WTC11 (cell line): ENCODE measurements at regions not wholly inside any gene's neighbourhood (a gene's known extent, or its start where the extent isn't known, plus 50 kb on each side); places are given as distances from the start of the nearest gene placed in this dataset.
"Not testable (repeated sequence)": the region's sequence is repeated elsewhere in the genome, so short reads cannot be mapped to it uniquely, and the experiment has no call there.

Source experiments
- ATAC-seq: fragments of 200-7000 bp; cut with Tn5 transposase; 2 replicates; pipeline ENCODE4 v1.10.0; 2021; ENCODE audit warnings: mild to moderate bottlenecking, moderate library complexity
- CTCF ChIA-PET: fragments of 300-600 bp; sonication (Branson Sonifier 250); formaldehyde crosslinking; loops from one replicate; lab custom pipeline; 2021; ENCODE audit warnings: antibody characterized with exemption; lab: Charles Lee
- POLR2A ChIA-PET: fragments of 350-600 bp; sonication (Branson Sonifier 250); formaldehyde crosslinking; loops from one replicate; lab custom pipeline; 2021; ENCODE audit warnings: antibody characterized with exemption; lab: Charles Lee
- DNase-seq: peaks from one replicate; pipeline ENCODE4 v3.0.0; 2021; ENCODE audit warnings: low spot score
- H3K27ac Mint-ChIP-seq: 2 replicates; pipeline ENCODE4 v1.8.0; 2021; ENCODE audit warnings: mixed read lengths
- H3K27me3 Mint-ChIP-seq: 2 replicates; pipeline ENCODE4 v1.8.0; 2021; ENCODE audit warnings: low read depth, mild to moderate bottlenecking, moderate library complexity, mixed read lengths
- H3K36me3 Mint-ChIP-seq: 2 replicates; pipeline ENCODE4 v1.8.0; 2021; ENCODE audit warnings: mixed read lengths
- H3K4me1 Mint-ChIP-seq: 2 replicates; pipeline ENCODE4 v1.8.0; 2022; ENCODE audit warnings: mixed read lengths
- H3K4me3 Mint-ChIP-seq: 2 replicates; pipeline ENCODE4 v1.8.0; 2021; ENCODE audit warnings: mild to moderate bottlenecking, moderate library complexity, mixed read lengths
- H3K9me3 Mint-ChIP-seq: 2 replicates; pipeline ENCODE4 v1.8.0; 2021; ENCODE audit warnings: mixed read lengths
- CBFB ChIP-seq: sonication (generic); formaldehyde crosslinking; IDR thresholded peaks from 2 replicates; pipeline ENCODE4 v1.8.1; 2022; ENCODE audit warnings: mild to moderate bottlenecking, low read depth, missing genetic modification reagents
- ELF4 ChIP-seq: sonication (generic); formaldehyde crosslinking; IDR thresholded peaks from 2 replicates; pipeline ENCODE4 v1.8.1; 2022; ENCODE audit warnings: low read depth, mild to moderate bottlenecking, moderate library complexity, missing genetic modification reagents
- EMX1 ChIP-seq: fragments of 250-450 bp; sonication (Bioruptor Pico); IDR thresholded peaks from 2 replicates; pipeline ENCODE4 v1.8.0; 2021; ENCODE audit warnings: mild to moderate bottlenecking
- FOXP1 ChIP-seq: sonication (generic); formaldehyde crosslinking; IDR thresholded peaks from 2 replicates; pipeline ENCODE4 v1.8.0; 2022; ENCODE audit warnings: missing genetic modification reagents, mild to moderate bottlenecking, moderate library complexity, borderline replicate concordance
- GRHL2 ChIP-seq: fragments of 250-450 bp; sonication (Bioruptor Pico); IDR thresholded peaks from 2 replicates; pipeline ENCODE4 v1.8.0; 2022; ENCODE audit warnings: mild to moderate bottlenecking, moderate library complexity; ENCODE audit not compliant: insufficient replicate concordance, severe bottlenecking
- HMGXB4 ChIP-seq: sonication (generic); formaldehyde crosslinking; IDR thresholded peaks from 2 replicates; pipeline ENCODE4 v1.8.1; 2023; ENCODE audit warnings: mild to moderate bottlenecking, moderate library complexity, missing genetic modification reagents
- NR2C2 ChIP-seq: sonication (generic); formaldehyde crosslinking; IDR thresholded peaks from 2 replicates; pipeline ENCODE4 v1.8.0; 2022; ENCODE audit warnings: mild to moderate bottlenecking, missing genetic modification reagents
- SMAD4 ChIP-seq: sonication (generic); formaldehyde crosslinking; IDR thresholded peaks from 2 replicates; pipeline ENCODE4 v1.8.0; 2022; ENCODE audit warnings: mild to moderate bottlenecking, missing genetic modification reagents
- TCF7 ChIP-seq: sonication (generic); formaldehyde crosslinking; IDR thresholded peaks from 2 replicates; pipeline ENCODE4 v1.8.0; 2022; ENCODE audit warnings: mild to moderate bottlenecking, low read depth, missing genetic modification reagents, moderate library complexity
- ZNF121 ChIP-seq: sonication (generic); formaldehyde crosslinking; IDR thresholded peaks from 2 replicates; pipeline ENCODE4 v1.8.0; 2023; ENCODE audit warnings: missing genetic modification reagents
- ZNF396 ChIP-seq: fragments of 250-450 bp; sonication (Bioruptor Pico); IDR thresholded peaks from 2 replicates; pipeline ENCODE4 v1.8.0; 2021; ENCODE audit warnings: mild to moderate bottlenecking, moderate library complexity, borderline replicate concordance
- ZNF671 ChIP-seq: fragments of 250-450 bp; sonication (Bioruptor Pico); IDR thresholded peaks from 2 replicates; pipeline ENCODE4 v1.8.0; 2021; ENCODE audit warnings: mild to moderate bottlenecking
- TF ChIP-seq, protein P1 (sequence below): sonication (generic); formaldehyde crosslinking; IDR thresholded peaks from 2 replicates; pipeline ENCODE4 v1.8.0; 2023; ENCODE audit warnings: mild to moderate bottlenecking, missing genetic modification reagents
- TF ChIP-seq, protein P2 (sequence below): sonication (generic); formaldehyde crosslinking; IDR thresholded peaks from 2 replicates; pipeline ENCODE4 v1.8.0; 2023; ENCODE audit warnings: missing genetic modification reagents, mild to moderate bottlenecking, borderline replicate concordance
- TF ChIP-seq, protein P3 (sequence below): sonication (generic); formaldehyde crosslinking; IDR thresholded peaks from 2 replicates; pipeline ENCODE4 v1.8.1; 2022; ENCODE audit warnings: mild to moderate bottlenecking, missing genetic modification reagents, moderate library complexity, borderline replicate concordance

DNA sequence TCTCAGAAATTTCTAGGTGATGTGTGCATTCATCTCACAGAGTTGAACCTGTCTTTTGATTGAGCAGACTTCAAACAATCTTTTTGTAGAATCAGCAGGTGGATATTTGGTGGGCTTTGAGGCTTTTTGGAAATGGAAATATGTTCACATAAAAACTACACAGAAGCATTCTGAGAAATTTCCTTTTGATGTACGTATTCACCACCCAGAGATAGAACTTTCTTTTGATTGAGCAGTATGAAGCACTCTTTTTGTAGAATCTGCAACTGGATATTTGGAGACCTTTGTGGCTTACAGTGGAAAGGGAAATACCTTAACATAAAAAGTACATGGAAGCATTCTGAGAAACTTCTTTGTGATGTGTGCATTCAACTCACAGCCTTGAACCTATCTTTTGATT lies 3515.0 kb downstream of the GOLGA6L6 start:
- CTCF ChIA-PET, result no interaction called here
- TF ChIP-seq SMAD4 (CRISPR knock-in tag) (no peak), CBFB (CRISPR knock-in tag) (no peak), FOXP1 (CRISPR knock-in tag) (no peak), ELF4 (CRISPR knock-in tag) (no peak), HMGXB4 (no peak), ZNF396 (CRISPR knock-in tag) (no peak), EMX1 (CRISPR knock-in tag) (no peak), ZNF671 (CRISPR knock-in tag) (no peak), NR2C2 (no peak), ZNF121 (CRISPR knock-in tag) (no peak), TCF7 (CRISPR knock-in tag) (no peak), GRHL2 (no peak)
- TF ChIP-seq, protein P1, sequence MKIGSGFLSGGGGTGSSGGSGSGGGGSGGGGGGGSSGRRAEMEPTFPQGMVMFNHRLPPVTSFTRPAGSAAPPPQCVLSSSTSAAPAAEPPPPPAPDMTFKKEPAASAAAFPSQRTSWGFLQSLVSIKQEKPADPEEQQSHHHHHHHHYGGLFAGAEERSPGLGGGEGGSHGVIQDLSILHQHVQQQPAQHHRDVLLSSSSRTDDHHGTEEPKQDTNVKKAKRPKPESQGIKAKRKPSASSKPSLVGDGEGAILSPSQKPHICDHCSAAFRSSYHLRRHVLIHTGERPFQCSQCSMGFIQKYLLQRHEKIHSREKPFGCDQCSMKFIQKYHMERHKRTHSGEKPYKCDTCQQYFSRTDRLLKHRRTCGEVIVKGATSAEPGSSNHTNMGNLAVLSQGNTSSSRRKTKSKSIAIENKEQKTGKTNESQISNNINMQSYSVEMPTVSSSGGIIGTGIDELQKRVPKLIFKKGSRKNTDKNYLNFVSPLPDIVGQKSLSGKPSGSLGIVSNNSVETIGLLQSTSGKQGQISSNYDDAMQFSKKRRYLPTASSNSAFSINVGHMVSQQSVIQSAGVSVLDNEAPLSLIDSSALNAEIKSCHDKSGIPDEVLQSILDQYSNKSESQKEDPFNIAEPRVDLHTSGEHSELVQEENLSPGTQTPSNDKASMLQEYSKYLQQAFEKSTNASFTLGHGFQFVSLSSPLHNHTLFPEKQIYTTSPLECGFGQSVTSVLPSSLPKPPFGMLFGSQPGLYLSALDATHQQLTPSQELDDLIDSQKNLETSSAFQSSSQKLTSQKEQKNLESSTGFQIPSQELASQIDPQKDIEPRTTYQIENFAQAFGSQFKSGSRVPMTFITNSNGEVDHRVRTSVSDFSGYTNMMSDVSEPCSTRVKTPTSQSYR (CRISPR knock-in tag), result no peak
- TF ChIP-seq, protein P2, sequence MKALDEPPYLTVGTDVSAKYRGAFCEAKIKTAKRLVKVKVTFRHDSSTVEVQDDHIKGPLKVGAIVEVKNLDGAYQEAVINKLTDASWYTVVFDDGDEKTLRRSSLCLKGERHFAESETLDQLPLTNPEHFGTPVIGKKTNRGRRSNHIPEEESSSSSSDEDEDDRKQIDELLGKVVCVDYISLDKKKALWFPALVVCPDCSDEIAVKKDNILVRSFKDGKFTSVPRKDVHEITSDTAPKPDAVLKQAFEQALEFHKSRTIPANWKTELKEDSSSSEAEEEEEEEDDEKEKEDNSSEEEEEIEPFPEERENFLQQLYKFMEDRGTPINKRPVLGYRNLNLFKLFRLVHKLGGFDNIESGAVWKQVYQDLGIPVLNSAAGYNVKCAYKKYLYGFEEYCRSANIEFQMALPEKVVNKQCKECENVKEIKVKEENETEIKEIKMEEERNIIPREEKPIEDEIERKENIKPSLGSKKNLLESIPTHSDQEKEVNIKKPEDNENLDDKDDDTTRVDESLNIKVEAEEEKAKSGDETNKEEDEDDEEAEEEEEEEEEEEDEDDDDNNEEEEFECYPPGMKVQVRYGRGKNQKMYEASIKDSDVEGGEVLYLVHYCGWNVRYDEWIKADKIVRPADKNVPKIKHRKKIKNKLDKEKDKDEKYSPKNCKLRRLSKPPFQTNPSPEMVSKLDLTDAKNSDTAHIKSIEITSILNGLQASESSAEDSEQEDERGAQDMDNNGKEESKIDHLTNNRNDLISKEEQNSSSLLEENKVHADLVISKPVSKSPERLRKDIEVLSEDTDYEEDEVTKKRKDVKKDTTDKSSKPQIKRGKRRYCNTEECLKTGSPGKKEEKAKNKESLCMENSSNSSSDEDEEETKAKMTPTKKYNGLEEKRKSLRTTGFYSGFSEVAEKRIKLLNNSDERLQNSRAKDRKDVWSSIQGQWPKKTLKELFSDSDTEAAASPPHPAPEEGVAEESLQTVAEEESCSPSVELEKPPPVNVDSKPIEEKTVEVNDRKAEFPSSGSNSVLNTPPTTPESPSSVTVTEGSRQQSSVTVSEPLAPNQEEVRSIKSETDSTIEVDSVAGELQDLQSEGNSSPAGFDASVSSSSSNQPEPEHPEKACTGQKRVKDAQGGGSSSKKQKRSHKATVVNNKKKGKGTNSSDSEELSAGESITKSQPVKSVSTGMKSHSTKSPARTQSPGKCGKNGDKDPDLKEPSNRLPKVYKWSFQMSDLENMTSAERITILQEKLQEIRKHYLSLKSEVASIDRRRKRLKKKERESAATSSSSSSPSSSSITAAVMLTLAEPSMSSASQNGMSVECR (CRISPR knock-in tag), result no peak
- TF ChIP-seq, protein P3, sequence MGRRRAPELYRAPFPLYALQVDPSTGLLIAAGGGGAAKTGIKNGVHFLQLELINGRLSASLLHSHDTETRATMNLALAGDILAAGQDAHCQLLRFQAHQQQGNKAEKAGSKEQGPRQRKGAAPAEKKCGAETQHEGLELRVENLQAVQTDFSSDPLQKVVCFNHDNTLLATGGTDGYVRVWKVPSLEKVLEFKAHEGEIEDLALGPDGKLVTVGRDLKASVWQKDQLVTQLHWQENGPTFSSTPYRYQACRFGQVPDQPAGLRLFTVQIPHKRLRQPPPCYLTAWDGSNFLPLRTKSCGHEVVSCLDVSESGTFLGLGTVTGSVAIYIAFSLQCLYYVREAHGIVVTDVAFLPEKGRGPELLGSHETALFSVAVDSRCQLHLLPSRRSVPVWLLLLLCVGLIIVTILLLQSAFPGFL, result no peak
- peaks cover 87% of the 10 kb centered on the region for H3K9me3 Mint-ChIP-seq
- no peak for ATAC-seq
- no peaks in the 10 kb centered on the region for H3K4me1 Mint-ChIP-seq
- H3K27ac Mint-ChIP-seq, result no peak overlapping the region
- POLR2A ChIA-PET, result no interaction called here
- H3K27me3 Mint-ChIP-seq, result peaks cover 64% of the 10 kb centered on the region
- H3K36me3 Mint-ChIP-seq, result peaks cover 88% of the 10 kb centered on the region
- DNase-seq, result no peak
- H3K4me3 Mint-ChIP-seq, result no peak overlapping the region

DNA sequence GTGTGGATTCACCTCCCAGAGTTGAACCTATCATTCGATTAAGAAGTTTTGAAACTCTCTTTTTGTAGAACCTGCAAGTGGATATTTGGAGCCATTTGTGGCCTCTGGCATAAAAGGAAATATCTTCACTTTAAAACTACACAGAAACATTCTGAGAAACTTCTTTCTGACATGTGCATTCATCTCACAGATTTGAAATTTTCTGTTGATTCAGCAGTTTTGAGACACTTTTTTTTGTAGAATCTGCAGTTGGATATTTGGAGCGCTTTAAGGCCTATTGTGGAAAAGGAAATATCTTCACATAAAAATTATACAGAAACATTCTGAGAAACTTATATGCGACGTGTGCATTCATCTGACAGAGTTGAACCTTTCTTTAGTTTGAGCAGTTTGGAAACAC lies 3519.6 kb downstream of the GOLGA6L6 start:
- ATAC-seq, H3K4me3 Mint-ChIP-seq, CTCF ChIA-PET, H3K27ac Mint-ChIP-seq, H3K4me1 Mint-ChIP-seq, DNase-seq, POLR2A ChIA-PET: not testable (repeated sequence)
- Mint-ChIP-seq H3K27me3 (peaks cover 40% of the 10 kb centered on the region), H3K9me3 (peaks cover 88% of the 10 kb centered on the region), H3K36me3 (peaks cover 85% of the 10 kb centered on the region)
